ENCODE measurements at regions not wholly inside any gene's neighbourhood (a gene's known extent, or its start where the extent isn't known, plus 50 kb on each side); places are given as distances from the start of the nearest gene placed in this dataset.

DNA sequence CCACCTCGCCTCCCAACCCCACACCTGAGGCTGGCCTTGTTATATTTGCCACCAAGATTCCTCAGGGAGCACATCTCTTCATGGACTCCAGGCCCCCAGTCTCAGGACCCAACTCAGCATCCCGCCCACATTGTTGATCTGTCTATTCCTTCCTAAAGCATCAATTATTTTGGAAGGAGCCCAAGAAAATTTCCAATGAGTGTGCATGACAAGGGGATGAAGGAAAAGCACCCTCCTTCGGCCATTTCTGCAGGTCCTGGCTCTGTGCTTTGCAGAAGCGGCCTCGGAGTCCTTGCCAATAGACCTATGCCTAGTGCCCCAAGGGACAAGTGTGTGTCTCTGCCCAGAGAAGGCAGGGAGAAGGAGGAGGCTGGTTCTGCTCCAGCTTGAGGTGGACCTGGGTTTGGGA lies 273.2 kb downstream of the GADD45G start:
- WGBS (ENCODE audit: insufficient coverage, insufficient read length) = no CpG with 5 or more reads among the region's 5 CpGs
- Histone ChIP-seq H3K36me3 (ENCODE audit: control insufficient read depth, insufficient read depth, low read length) (no peaks in the 10 kb centered on the region), H3K4me3 (ENCODE audit: low read length) (no peak overlapping the region), H3K27me3 (ENCODE audit: control insufficient read depth, insufficient read depth, low read length) (no peaks in the 10 kb centered on the region), H3K9me3 (ENCODE audit: control insufficient read depth, insufficient read depth, low read length) (no peaks in the 10 kb centered on the region), H3K27ac (ENCODE audit: low read length) (no peak overlapping the region), H3K4me1 (ENCODE audit: control insufficient read depth, insufficient read depth, low read length) (no peaks in the 10 kb centered on the region; the same call in 1 of the 2 replicates)
- no peak for DNase-seq (ENCODE audit: low read depth, low spot score)

DNA sequence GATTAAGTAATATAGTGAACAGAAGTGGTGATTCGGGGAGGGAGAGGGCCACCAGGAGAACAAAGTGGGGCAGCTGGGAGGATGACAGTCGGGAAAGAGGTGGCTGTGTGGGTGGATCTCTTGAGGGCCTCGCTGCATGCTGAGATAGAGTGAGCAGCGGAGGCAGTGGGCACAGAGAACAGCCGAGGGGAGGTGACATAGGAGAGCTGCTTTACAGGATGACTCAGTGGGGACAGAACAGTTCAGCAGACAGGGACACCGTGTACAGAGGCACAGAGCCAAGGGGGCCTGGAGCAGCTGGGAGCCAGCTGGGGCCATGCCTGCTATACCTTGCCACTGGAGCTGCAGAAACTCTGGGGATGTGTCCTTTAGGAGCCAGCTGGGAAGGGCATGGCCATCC lies 273.9 kb downstream of the GADD45G start:
- no peak overlapping the region for H3K27ac ChIP-seq (ENCODE audit: low read length)
- DNase-seq (ENCODE audit: low read depth, low spot score) = no peak
- H3K36me3 ChIP-seq (ENCODE audit: control insufficient read depth, insufficient read depth, low read length) = no peaks in the 10 kb centered on the region
- no peaks in the 10 kb centered on the region; the same call in 1 of the 2 replicates for H3K4me1 ChIP-seq (ENCODE audit: control insufficient read depth, insufficient read depth, low read length)
- H3K9me3 ChIP-seq (ENCODE audit: control insufficient read depth, insufficient read depth, low read length) = no peaks in the 10 kb centered on the region
- no peaks in the 10 kb centered on the region for H3K27me3 ChIP-seq (ENCODE audit: control insufficient read depth, insufficient read depth, low read length)
- no CpG with 5 or more reads among the region's 6 CpGs for WGBS (ENCODE audit: insufficient coverage, insufficient read length)
- no peak overlapping the region for H3K4me3 ChIP-seq (ENCODE audit: low read length)

DNA sequence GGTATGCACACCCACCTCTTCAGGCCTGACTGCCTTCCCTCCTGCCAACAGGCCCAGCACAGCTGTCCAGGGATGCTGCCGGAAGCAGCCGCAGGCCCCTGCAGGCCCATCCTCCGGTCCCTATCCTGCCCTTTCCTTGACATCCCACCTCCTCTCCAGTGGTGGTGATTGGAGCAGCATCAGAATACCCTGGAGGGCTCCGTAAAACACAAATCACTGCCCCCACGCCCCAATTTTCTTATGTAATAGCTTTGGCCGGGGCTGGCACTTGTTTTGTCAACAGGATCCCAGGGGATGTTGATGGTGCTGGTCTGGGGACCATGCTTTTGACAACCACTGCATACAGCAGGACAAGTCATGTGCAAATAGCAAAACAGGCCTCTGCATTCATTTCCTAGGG lies 274.5 kb downstream of the GADD45G start:
- no peak overlapping the region for H3K4me3 ChIP-seq (ENCODE audit: low read length)
- no CpG with 5 or more reads among the region's 6 CpGs for WGBS (ENCODE audit: insufficient coverage, insufficient read length)
- DNase-seq (ENCODE audit: low read depth, low spot score) = no peak

DNA sequence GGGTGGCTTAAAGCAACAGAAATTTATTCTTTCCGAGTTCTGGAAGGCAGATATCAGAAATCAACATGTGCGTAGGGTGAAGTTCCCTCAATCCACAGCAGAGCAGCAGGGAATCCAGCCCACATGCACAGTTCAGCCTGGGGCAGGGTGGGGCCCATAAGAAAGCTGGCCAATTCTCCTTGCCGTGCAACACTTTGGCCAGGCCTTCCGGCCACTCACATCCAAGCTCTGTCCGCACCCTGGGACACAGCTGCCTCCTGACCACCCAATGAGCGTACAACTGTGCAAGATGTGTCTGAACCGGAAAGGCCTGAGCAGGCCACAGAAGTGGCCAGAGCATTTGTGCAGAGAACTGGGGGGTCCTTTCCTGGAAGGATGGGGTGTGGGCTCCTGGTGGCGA lies 274.9 kb downstream of the GADD45G start:
- H3K27me3 ChIP-seq (ENCODE audit: control insufficient read depth, insufficient read depth, low read length) = no peaks in the 10 kb centered on the region
- no peaks in the 10 kb centered on the region for H3K9me3 ChIP-seq (ENCODE audit: control insufficient read depth, insufficient read depth, low read length)
- no peak overlapping the region for H3K4me3 ChIP-seq (ENCODE audit: low read length)
- no peaks in the 10 kb centered on the region for H3K36me3 ChIP-seq (ENCODE audit: control insufficient read depth, insufficient read depth, low read length)
- no peaks in the 10 kb centered on the region; the same call in 1 of the 2 replicates for H3K4me1 ChIP-seq (ENCODE audit: control insufficient read depth, insufficient read depth, low read length)
- WGBS (ENCODE audit: insufficient coverage, insufficient read length) = no CpG with 5 or more reads among the region's 8 CpGs
- no peak for DNase-seq (ENCODE audit: low read depth, low spot score)
- no peak overlapping the region for H3K27ac ChIP-seq (ENCODE audit: low read length)

More for the DNA sequence above, 274.5 kb downstream of the GADD45G start:
- Histone ChIP-seq H3K9me3 (ENCODE audit: control insufficient read depth, insufficient read depth, low read length) (no peaks in the 10 kb centered on the region), H3K27ac (ENCODE audit: low read length) (no peak overlapping the region), H3K36me3 (ENCODE audit: control insufficient read depth, insufficient read depth, low read length) (no peaks in the 10 kb centered on the region), H3K27me3 (ENCODE audit: control insufficient read depth, insufficient read depth, low read length) (no peaks in the 10 kb centered on the region), H3K4me1 (ENCODE audit: control insufficient read depth, insufficient read depth, low read length) (no peaks in the 10 kb centered on the region; the same call in 1 of the 2 replicates)

DNA sequence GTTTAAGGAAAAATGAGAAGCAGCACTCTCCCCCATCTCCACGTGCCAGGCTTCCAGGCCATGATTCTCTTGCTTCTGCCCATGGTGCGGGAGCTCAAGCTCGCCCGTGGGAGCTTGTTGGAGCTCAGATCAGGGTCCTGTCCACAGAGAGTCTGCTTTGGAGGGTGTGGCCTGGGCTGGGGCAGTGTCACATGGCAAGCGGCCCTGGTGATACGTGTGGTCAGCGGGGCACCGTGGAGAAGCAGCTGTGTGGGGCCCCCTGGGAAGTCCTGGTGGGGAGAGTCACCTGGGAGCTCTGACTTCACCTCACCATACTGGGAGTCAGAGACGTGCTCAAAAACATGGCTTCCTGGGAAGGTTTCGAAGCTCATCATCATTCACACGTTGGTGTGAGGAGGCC lies 275.3 kb downstream of the GADD45G start:
- no peak for DNase-seq (ENCODE audit: low read depth, low spot score)
- Histone ChIP-seq H3K27me3 (ENCODE audit: control insufficient read depth, insufficient read depth, low read length) (no peaks in the 10 kb centered on the region), H3K4me1 (ENCODE audit: control insufficient read depth, insufficient read depth, low read length) (no peaks in the 10 kb centered on the region; the same call in 1 of the 2 replicates), H3K9me3 (ENCODE audit: control insufficient read depth, insufficient read depth, low read length) (no peaks in the 10 kb centered on the region), H3K4me3 (ENCODE audit: low read length) (no peak overlapping the region), H3K27ac (ENCODE audit: low read length) (no peak overlapping the region), H3K36me3 (ENCODE audit: control insufficient read depth, insufficient read depth, low read length) (no peaks in the 10 kb centered on the region)
- WGBS (ENCODE audit: insufficient coverage, insufficient read length) = no CpG with 5 or more reads among the region's 11 CpGs

DNA sequence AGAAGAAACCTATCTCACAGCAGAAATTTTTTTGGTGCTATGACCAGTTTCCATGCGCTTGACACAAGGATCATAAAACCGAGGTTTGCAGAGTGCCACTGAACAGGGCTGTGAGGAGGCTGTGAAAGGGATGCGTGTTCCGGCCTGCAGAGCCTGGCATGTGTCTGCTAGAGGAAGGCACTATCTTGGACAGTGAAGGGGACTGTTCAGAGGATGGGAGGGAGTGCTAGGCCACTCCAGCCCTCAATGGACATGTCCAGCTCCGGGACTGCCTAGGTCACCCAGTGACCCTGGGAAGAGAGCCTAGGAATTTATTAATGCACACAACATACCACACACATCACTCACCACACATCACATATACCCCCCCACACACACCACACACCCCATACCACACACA lies 275.9 kb downstream of the GADD45G start:
- no peak overlapping the region for H3K4me3 ChIP-seq (ENCODE audit: low read length)
- no peaks in the 10 kb centered on the region for H3K9me3 ChIP-seq (ENCODE audit: control insufficient read depth, insufficient read depth, low read length)
- no peak overlapping the region for H3K27ac ChIP-seq (ENCODE audit: low read length)
- DNase-seq (ENCODE audit: low read depth, low spot score) = no peak
- H3K36me3 ChIP-seq (ENCODE audit: control insufficient read depth, insufficient read depth, low read length) = no peaks in the 10 kb centered on the region
- no peaks in the 10 kb centered on the region for H3K27me3 ChIP-seq (ENCODE audit: control insufficient read depth, insufficient read depth, low read length)
- no peaks in the 10 kb centered on the region; the same call in 1 of the 2 replicates for H3K4me1 ChIP-seq (ENCODE audit: control insufficient read depth, insufficient read depth, low read length)
- no CpG with 5 or more reads among the region's 5 CpGs for WGBS (ENCODE audit: insufficient coverage, insufficient read length)

DNA sequence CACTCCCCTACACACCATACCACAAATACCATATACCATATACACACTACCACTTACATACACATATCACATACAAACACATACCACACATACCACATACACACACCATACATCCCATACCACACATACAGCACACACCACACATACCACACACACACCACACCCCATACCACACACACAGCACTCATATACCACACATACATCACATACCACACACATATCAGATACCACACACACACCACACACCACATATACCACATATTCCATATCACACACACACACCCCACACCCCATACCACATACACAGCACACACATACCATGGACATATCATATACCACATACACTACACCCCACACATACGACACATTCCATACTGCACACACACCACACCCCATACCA lies 276.6 kb downstream of the GADD45G start:
- no peak for DNase-seq (ENCODE audit: low read depth, low spot score)
- H3K4me3 ChIP-seq (ENCODE audit: low read length) = no peak overlapping the region
- no peaks in the 10 kb centered on the region for H3K9me3 ChIP-seq (ENCODE audit: control insufficient read depth, insufficient read depth, low read length)
- no peaks in the 10 kb centered on the region for H3K27me3 ChIP-seq (ENCODE audit: control insufficient read depth, insufficient read depth, low read length)
- no peaks in the 10 kb centered on the region; the same call in 1 of the 2 replicates for H3K4me1 ChIP-seq (ENCODE audit: control insufficient read depth, insufficient read depth, low read length)
- WGBS (ENCODE audit: insufficient coverage, insufficient read length) = 100% methylated on average over 1 of the region's 1 CpG
- H3K27ac ChIP-seq (ENCODE audit: low read length) = no peak overlapping the region
- H3K36me3 ChIP-seq (ENCODE audit: control insufficient read depth, insufficient read depth, low read length) = no peaks in the 10 kb centered on the region

DNA sequence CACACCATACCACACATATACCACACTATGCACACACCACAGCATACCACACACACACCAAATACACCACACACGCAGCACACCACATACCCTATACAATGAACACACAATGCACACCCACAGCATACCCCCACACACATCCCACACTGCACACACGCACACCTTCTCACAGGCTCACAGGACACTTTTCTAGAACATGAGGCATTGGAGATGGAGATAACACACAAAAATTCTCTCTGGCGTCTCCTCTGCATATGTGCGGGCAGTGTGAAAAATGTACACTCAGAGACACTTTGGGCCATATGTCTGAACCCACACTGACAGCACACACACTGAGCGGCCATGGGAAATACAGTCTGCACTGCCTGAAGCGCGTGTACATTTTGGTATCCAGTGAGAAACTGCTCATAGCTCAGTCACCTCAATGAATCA lies 278.1 kb downstream of the GADD45G start:
- H3K36me3 ChIP-seq (ENCODE audit: control insufficient read depth, insufficient read depth, low read length) = no peaks in the 10 kb centered on the region
- no peak overlapping the region for H3K4me3 ChIP-seq (ENCODE audit: low read length)
- DNase-seq (ENCODE audit: low read depth, low spot score) = no peak
- H3K27me3 ChIP-seq (ENCODE audit: control insufficient read depth, insufficient read depth, low read length) = no peaks in the 10 kb centered on the region
- 100% methylated on average over 1 of the region's 7 CpGs for WGBS (ENCODE audit: insufficient coverage, insufficient read length)
- H3K4me1 ChIP-seq (ENCODE audit: control insufficient read depth, insufficient read depth, low read length) = no peaks in the 10 kb centered on the region; the same call in 1 of the 2 replicates
- H3K9me3 ChIP-seq (ENCODE audit: control insufficient read depth, insufficient read depth, low read length) = no peaks in the 10 kb centered on the region
- H3K27ac ChIP-seq (ENCODE audit: low read length) = no peak overlapping the region

DNA sequence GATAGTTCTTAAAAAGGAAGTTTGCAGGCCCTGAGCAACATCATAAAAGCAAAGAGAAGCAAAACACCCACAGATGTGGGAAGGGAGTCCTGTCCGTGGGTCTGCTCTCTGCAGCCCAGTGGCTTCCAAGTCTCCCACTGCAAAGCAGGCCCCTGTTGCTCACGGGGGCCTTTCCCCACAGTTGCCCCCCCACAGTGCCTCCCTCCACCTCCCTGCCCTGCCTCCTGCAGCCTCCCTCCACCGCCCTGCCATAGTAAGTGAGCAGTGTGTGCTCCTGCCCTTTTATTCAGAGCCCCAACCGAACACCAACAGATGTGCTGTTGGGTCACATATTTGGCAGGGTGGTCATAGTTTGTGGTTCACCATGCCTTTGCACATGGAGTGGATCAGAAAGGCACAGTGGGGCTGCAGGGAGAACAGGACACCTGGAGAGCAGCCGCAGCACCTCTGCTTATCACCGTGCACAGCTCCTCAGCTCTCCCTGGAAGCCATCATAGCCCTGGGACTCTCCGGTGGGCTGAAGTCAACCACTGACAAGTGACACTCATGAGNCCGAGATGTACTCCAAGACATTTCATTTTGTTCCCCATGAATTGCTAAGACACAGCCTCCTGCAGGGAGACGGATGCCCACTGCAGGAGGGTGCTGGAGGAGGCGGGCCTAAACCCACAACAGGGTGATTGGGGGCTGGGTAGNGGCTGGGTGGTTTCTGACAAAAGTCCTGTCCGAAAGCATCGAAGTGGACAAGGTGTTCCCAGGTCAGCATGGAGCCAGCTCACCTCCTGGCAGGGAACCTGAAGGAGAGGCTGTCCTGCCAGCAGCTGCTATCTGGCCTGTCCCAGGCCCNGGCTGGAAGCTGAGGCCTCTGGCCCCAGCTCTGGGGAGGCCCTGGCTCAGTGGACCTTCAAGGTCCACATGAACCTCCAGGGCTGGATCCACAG lies 278.9 kb downstream of the GADD45G start:
- no peak overlapping the region for H3K4me3 ChIP-seq (ENCODE audit: low read length)
- H3K36me3 ChIP-seq (ENCODE audit: control insufficient read depth, insufficient read depth, low read length) = no peaks in the 10 kb centered on the region
- no CpG with 5 or more reads among the region's 12 CpGs for WGBS (ENCODE audit: insufficient coverage, insufficient read length)
- DNase-seq (ENCODE audit: low read depth, low spot score) = no peak
- no peaks in the 10 kb centered on the region for H3K9me3 ChIP-seq (ENCODE audit: control insufficient read depth, insufficient read depth, low read length)
- no peaks in the 10 kb centered on the region; the same call in 1 of the 2 replicates for H3K4me1 ChIP-seq (ENCODE audit: control insufficient read depth, insufficient read depth, low read length)
- no peaks in the 10 kb centered on the region for H3K27me3 ChIP-seq (ENCODE audit: control insufficient read depth, insufficient read depth, low read length)
- no peak overlapping the region for H3K27ac ChIP-seq (ENCODE audit: low read length)

DNA sequence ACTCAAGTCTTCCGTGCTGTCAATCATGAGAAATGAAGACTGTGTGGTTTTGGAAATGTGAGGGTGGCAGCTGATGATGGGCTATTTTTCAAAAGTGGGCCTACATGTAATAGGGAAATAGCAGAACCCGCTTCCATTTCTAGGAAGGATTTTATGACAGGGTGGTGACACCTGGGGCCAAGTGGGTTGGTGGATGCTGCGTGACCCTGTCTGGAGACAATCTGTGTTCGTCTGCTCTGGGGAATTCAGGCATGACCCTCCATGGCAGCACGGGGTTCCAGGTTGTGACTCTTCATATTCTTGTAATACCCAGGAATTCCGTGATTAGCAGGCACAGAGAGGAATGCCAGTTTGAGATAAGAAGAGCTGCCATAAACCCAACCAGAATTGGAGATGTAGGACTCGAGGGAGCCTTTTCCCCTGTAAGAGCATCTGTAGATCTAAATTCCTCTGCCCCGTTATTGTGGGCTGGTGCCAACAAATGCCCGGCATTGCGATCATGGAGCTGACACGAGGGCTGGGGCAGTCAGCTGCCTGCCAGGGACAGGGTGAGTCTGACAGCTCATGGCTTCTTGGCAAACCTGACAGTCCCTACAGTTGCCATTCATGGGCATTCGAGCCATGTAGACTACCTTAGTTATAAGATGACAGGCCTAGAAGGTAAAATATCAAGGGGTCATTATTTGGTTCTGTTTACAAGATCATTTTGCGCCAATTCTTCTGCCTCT lies 279.7 kb downstream of the GADD45G start:
- Histone ChIP-seq H3K4me1 (ENCODE audit: control insufficient read depth, insufficient read depth, low read length) (no peaks in the 10 kb centered on the region; the same call in 1 of the 2 replicates), H3K9me3 (ENCODE audit: control insufficient read depth, insufficient read depth, low read length) (no peaks in the 10 kb centered on the region), H3K27ac (ENCODE audit: low read length) (no peak overlapping the region), H3K4me3 (ENCODE audit: low read length) (no peak overlapping the region), H3K27me3 (ENCODE audit: control insufficient read depth, insufficient read depth, low read length) (no peaks in the 10 kb centered on the region), H3K36me3 (ENCODE audit: control insufficient read depth, insufficient read depth, low read length) (no peaks in the 10 kb centered on the region)
- no CpG with 5 or more reads among the region's 13 CpGs for WGBS (ENCODE audit: insufficient coverage, insufficient read length)
- DNase-seq (ENCODE audit: low read depth, low spot score) = no peak
